ENCODE measurements at regions not wholly inside any gene's neighbourhood (a gene's known extent, or its start where the extent isn't known, plus 50 kb on each side); places are given as distances from the start of the nearest gene placed in this dataset.
"Not testable (repeated sequence)": the region's sequence is repeated elsewhere in the genome, so short reads cannot be mapped to it uniquely, and the experiment has no call there.

DNA sequence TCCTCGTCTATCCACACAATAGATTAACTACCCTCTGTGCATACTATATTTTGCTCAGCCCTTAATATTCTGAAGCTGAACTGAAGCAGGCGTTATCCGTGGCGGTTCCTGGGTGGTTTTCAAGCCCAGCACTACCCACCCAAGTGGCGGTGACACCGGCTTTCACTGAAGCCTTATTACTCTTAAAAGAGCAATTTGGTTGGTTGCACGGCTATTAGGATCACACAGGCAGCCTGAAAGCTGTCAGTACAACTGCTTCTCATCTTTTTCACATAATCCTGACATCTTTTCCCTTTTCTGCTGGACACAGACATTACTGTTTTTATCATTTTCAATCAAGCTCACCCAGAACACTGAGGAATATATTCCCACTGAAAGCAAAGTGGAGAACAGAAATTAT, 525.3 kb upstream of the ZNF717 start:
- DNase-seq: no peak
- no peaks in the 10 kb centered on the region for H3K4me1 ChIP-seq
- H3K9me3 ChIP-seq: no peaks in the 10 kb centered on the region
- TF ChIP-seq, protein P1, sequence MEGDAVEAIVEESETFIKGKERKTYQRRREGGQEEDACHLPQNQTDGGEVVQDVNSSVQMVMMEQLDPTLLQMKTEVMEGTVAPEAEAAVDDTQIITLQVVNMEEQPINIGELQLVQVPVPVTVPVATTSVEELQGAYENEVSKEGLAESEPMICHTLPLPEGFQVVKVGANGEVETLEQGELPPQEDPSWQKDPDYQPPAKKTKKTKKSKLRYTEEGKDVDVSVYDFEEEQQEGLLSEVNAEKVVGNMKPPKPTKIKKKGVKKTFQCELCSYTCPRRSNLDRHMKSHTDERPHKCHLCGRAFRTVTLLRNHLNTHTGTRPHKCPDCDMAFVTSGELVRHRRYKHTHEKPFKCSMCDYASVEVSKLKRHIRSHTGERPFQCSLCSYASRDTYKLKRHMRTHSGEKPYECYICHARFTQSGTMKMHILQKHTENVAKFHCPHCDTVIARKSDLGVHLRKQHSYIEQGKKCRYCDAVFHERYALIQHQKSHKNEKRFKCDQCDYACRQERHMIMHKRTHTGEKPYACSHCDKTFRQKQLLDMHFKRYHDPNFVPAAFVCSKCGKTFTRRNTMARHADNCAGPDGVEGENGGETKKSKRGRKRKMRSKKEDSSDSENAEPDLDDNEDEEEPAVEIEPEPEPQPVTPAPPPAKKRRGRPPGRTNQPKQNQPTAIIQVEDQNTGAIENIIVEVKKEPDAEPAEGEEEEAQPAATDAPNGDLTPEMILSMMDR (IDR thresholded peaks at IDR 0.05): no peak
- no peak for TF ChIP-seq POLR2A (IDR thresholded peaks at IDR 0.05)
- H3K27me3 ChIP-seq: no peaks in the 10 kb centered on the region
- H3K27ac ChIP-seq: no peak overlapping the region
- WGBS, 2 donors: 62 to 71% methylated on average over 7 of the region's 7 CpGs
- no peak overlapping the region for H3K4me3 ChIP-seq
- no peaks in the 10 kb centered on the region for H3K36me3 ChIP-seq (ENCODE audit: low read depth, missing control alignments)
- intact Hi-C loops (cut with DNase I; ENCODE audit: low total_unique reads): no loop called here

DNA sequence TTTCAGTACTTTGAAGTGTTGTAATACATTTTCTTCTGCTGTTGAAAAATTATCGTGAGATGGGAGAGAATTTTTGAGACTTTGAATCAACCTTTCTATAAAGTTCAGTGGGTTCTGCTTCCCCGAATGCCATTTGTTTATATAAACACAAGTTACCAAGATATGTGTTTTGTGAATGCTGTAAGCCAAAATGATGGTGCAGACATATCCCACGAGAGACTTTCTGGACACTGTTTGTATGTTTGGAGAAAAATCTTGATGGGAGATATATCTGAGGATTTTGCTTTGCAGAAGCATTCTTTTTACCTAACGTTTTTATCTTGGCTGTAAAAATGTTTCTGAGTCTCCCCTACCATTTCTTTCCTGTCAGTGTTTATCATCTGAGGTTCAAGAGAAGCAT, 526.6 kb upstream of the ZNF717 start:
- 57 to 60% methylated on average over 4 of the region's 4 CpGs for WGBS, 2 donors
- intact Hi-C loops (cut with DNase I; ENCODE audit: low total_unique reads): no loop called here

DNA sequence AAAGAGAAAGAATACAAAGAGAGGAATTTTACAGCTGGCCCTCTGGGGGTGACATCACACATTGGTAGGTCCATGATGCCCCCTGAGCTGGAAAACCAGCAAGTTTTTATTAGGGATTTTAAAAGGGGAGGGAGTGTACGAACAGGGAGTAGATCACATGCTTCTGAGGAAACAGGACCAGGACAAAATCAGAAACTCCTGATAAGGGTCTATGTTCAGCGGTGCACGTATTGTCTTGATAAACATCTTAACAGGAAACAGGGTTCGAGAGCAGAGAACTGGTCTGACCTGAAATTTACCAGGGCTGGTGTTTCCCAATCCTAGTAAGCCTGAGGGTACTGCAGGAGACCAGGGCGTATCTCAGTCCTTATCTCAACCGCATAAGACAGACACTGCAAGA, 530.6 kb upstream of the ZNF717 start:
- H3K27ac ChIP-seq; H3K9me3 ChIP-seq; DNase-seq; H3K27me3 ChIP-seq; H3K36me3 ChIP-seq (ENCODE audit: low read depth, missing control alignments); H3K4me3 ChIP-seq; H3K4me1 ChIP-seq; intact Hi-C loops (cut with DNase I; ENCODE audit: low total_unique reads): not testable (repeated sequence)
- WGBS, 2 donors: 83 to 93% methylated on average over 6 of the region's 6 CpGs

More for the DNA sequence above, 526.6 kb upstream of the ZNF717 start:
- TF ChIP-seq, protein P1 (IDR thresholded peaks at IDR 0.05): no peak
- Histone ChIP-seq H3K4me3 (no peak overlapping the region), H3K9me3 (no peaks in the 10 kb centered on the region), H3K27me3 (no peaks in the 10 kb centered on the region), H3K36me3 (ENCODE audit: low read depth, missing control alignments) (no peaks in the 10 kb centered on the region), H3K27ac (no peak overlapping the region), H3K4me1 (no peaks in the 10 kb centered on the region)
- no peak for DNase-seq

DNA sequence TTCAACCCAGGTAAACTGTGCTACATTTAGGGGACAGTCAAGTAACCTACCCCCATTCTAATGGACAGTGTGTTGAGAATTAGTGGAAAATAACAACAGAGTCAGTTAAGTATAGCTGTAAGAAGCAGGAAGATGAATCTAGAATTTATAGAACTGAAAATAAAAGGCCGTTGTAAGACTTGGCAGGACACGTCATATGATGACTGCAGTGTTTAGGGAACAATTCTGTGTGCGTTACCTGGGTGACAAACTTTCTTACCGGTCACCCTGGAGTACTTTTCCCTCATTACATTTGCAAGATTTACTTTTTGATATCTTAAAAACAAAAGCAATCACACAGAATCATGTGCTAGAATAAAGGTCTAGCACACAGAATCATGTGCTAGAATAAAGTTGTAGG, 536.3 kb upstream of the ZNF717 start:
- WGBS, 2 donors: 90 to 93% methylated on average over 4 of the region's 4 CpGs
- no peaks in the 10 kb centered on the region for H3K27me3 ChIP-seq
- intact Hi-C loops (cut with DNase I; ENCODE audit: low total_unique reads): no loop called here
- H3K27ac ChIP-seq: no peak overlapping the region
- no peaks in the 10 kb centered on the region for H3K36me3 ChIP-seq (ENCODE audit: low read depth, missing control alignments)
- H3K4me3 ChIP-seq: no peak overlapping the region
- no peaks in the 10 kb centered on the region for H3K9me3 ChIP-seq
- H3K4me1 ChIP-seq: no peaks in the 10 kb centered on the region
- TF ChIP-seq, protein P1 (IDR thresholded peaks at IDR 0.05): no peak
- no peak for TF ChIP-seq POLR2A (IDR thresholded peaks at IDR 0.05)
- DNase-seq: no peak

DNA sequence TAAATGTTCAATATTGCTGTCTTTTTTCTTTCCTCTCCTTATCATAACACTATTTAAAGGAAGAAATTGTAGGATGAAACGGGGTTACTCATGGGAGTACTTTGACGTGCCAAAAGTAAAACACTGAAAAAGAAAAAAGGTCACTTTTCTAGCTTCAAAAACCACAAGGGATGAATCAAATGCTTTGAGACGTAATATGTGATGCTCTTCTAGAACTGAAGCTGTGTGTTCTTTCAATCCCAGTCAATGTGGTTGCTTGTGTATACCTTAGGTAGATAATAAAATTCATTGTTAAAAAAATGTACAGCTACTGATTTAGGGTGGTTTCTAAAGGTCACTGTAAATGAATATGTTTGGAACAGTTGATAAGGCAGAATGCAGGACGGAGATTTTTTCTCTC, 538.8 kb upstream of the ZNF717 start:
- WGBS, 2 donors: 64 to 79% methylated on average over 4 of the region's 4 CpGs
- no peaks in the 10 kb centered on the region for H3K27me3 ChIP-seq
- no peaks in the 10 kb centered on the region for H3K4me1 ChIP-seq
- intact Hi-C loops (cut with DNase I; ENCODE audit: low total_unique reads): no loop called here
- H3K27ac ChIP-seq: no peak overlapping the region
- no peak for DNase-seq
- H3K4me3 ChIP-seq: no peak overlapping the region
- no peaks in the 10 kb centered on the region for H3K36me3 ChIP-seq (ENCODE audit: low read depth, missing control alignments)
- H3K9me3 ChIP-seq: no peaks in the 10 kb centered on the region
- TF ChIP-seq, protein P1 (IDR thresholded peaks at IDR 0.05): no peak
- no peak for TF ChIP-seq POLR2A (IDR thresholded peaks at IDR 0.05)

All from testis (tissue), 2 donors.